Suprapubic skin (tissue), 4 donors: ENCODE measurements at regions not wholly inside any gene's neighbourhood (a gene's known extent, or its start where the extent isn't known, plus 50 kb on each side); places are given as distances from the start of the nearest gene placed in this dataset.

Experiments
- EP300 ChIP-seq: sonication (generic); formaldehyde crosslinking; IDR thresholded peaks from one replicate; pipeline ENCODE4 v1.6.1; 2017; ENCODE audit warnings: antibody characterized with exemption
- POLR2A ChIP-seq, 2 donors: fragments of 450-650 bp; IDR thresholded peaks; one replicate each; pipeline ENCODE4 v1.6.1; 2017; ENCODE audit warnings: antibody characterized with exemption in 2 of 2, mild to moderate bottlenecking in 2 of 2, moderate library complexity in 2 of 2
- POLR2AphosphoS5 ChIP-seq, 3 donors: sonication (generic); formaldehyde crosslinking; IDR thresholded peaks; one replicate each; pipeline ENCODE4 v1.6.1; 2017; ENCODE audit warnings: antibody characterized with exemption in 3 of 3
- TF ChIP-seq, protein P1 (sequence below), 2 donors: fragments of 200-600 bp in 1 of 2; fragments of 450-650 bp in 1 of 2; sonication (generic) in 1 of 2; IDR thresholded peaks; one replicate each; pipeline ENCODE4 v1.5.1; 2016 to 2019; ENCODE audit warnings: antibody characterized with exemption in 2 of 2, mild to moderate bottlenecking in 1 of 2, moderate library complexity in 1 of 2

DNA sequence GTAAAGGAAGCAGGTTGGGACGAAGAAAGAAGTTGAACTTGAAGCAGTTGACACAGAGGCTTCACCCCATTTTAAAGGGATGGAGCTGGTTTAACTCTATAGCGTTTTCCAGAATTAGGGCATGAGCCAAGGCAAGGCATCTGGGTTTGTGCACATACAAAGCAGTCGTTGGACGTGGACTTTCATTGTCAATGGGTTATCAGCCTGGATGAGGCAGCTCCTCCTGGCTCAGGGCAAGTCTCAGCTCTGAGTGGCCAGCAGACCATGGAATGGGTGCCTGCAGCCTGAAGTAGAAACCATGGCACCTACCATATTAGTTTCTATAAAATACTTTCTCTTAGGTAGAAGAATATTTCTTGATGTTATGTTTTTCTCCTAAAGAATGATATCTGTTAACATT, 163.8 kb upstream of the KCNK2 start:
- TF ChIP-seq, protein P1, sequence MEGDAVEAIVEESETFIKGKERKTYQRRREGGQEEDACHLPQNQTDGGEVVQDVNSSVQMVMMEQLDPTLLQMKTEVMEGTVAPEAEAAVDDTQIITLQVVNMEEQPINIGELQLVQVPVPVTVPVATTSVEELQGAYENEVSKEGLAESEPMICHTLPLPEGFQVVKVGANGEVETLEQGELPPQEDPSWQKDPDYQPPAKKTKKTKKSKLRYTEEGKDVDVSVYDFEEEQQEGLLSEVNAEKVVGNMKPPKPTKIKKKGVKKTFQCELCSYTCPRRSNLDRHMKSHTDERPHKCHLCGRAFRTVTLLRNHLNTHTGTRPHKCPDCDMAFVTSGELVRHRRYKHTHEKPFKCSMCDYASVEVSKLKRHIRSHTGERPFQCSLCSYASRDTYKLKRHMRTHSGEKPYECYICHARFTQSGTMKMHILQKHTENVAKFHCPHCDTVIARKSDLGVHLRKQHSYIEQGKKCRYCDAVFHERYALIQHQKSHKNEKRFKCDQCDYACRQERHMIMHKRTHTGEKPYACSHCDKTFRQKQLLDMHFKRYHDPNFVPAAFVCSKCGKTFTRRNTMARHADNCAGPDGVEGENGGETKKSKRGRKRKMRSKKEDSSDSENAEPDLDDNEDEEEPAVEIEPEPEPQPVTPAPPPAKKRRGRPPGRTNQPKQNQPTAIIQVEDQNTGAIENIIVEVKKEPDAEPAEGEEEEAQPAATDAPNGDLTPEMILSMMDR (IDR thresholded peaks at IDR 0.05): no peak
- TF ChIP-seq POLR2A (IDR thresholded peaks at IDR 0.05): no peak
- no peak for TF ChIP-seq POLR2AphosphoS5 (IDR thresholded peaks at IDR 0.05)
- TF ChIP-seq EP300: no peak
